Limb (tissue), 2 donors: ENCODE measurements at regions not wholly inside any gene's neighbourhood (a gene's known extent, or its start where the extent isn't known, plus 50 kb on each side); places are given as distances from the start of the nearest gene placed in this dataset.
"Not testable (repeated sequence)": the region's sequence is repeated elsewhere in the genome, so short reads cannot be mapped to it uniquely, and the experiment has no call there.

Source experiments
- DNase-seq, 2 donors: peaks; one replicate each; pipeline ENCODE4 v3.0.0-alpha.2; 2016; ENCODE audit errors: extremely low spot score in 2 of 2

DNA sequence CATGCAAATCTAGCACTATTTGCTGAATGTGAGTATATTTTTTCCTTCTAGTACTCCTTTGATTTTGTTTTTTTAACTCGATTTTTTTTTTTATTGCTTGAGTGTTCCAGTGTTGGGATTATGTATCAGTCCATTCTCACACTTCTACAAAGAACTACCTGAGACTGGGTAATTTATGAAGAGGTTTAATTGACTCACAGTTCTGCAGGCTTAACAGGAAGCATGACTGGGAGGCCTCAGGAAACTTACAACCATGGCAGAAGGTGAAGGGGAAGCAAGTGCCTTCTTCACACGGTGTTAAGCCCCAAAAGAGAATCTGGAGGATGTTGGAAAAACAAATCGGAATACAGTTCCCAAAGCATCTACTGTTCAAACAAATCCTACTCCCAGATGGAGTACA is 69.1 kb downstream of the ZNF518B start:
- not testable (repeated sequence) for DNase-seq

DNA sequence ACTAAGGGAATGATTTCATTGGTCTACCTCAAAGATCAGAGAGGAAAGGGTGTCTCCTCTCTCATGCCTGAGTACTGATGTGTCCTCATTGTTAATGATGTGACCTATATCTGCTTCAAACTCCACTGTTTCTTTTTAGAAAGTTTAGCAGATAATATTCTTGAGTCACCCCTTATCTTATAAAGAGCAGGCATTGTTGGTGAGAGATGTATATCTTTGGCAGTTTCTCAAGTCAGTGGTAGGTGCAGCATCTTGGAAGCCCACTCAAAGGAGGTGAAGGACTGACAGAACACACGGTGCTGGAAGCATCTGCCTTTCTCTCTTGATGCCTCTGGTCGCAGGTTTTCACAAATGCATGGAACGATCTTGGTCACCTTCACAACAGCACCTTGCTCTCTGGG is 71.2 kb downstream of the ZNF518B start:
- no peak for DNase-seq

DNA sequence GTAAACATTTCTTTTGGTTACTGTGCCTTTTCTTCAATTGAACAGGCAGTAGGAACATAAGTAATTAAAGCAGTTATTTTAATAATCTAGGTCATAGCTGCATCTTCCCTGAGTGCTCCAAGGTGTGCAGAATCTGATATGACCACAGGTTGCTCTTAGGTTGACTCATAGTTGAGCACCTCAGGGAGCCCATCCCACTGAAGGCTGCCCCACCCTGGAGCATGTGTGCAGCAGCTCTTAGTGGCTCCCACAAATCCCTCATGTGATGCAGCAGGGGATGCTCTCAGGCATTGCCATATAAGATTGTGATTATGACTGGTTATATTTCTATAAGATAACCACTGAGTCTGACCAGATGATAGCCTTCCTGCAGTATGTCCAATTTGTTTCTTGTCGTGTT is 72.3 kb downstream of the ZNF518B start:
- DNase-seq = no peak

DNA sequence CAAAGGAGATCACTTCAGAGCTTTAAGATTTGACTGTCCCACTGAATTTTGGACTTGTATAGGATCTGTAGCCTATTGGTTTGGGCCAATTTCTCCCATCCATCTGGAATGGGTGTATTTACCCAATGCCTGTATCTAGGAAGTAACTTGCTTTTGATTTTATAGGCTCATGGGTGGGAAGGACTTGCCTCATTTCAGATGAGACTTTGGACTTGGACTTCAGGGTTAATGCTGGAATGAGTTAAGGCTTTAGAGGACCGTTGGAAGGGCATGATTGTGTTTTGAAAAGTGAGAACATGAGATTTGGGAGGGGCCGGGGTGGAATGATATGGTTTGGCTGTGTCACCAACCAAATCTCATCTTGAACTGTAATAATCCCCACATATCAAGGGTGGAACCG is 73.8 kb downstream of the ZNF518B start:
- no peak for DNase-seq

DNA sequence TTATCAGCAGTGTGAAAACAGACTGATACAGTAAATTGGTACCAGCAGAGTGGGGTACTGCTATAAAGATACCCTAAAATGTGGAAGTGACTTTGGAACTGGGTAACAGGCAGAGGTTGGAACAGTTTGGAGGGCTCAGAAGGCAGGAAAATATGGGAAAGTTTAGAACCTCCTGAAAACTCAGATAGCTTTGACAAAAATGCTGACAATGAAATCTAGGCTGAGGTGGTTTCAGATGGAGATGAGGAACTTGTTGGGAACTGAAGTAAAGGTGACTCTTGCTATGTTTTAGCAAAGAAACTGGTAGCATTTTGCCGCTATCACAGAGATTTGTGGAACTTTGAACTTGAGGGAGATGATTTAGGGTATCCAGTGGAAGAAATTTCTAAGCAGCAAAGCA is 75.1 kb downstream of the ZNF518B start:
- not testable (repeated sequence) for DNase-seq

DNA sequence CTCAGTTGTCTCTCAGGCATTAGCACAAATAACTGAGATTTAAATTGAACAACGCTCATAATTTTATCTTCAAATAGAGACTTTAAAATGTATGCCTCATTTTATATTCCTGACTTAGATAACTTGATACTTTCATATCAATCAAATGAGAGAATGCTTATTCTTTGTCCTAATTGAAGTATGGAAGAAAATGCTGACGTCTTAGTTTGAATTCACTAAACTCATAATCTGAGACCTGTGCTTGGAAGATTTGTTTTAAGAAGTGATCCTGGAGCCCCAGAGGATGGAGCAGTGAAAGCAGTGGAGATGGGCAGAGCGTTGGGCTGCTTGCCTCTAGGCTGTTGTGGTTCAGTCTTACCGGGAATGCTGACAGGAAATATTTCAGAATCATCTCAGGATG is 76.1 kb downstream of the ZNF518B start:
- no peak for DNase-seq

DNA sequence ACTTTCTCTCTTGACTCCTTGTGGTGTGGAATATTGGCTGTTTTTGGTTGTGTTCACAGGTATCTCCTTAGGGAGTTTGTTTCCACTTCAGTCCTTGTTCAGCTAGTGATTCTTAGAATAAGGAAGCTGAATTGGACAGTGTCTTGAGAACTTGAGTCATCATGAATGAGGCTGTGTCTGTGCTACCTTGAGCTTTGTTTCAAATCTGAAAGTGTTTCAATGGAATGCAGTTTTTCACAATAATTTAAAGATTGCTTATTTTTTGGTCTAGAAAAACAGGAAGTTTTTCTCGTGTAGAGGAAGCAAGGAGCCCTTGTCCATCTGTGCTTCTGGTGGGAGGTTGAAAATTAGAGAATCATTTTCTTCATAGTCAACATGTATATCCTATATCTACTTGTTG is 76.5 kb downstream of the ZNF518B start:
- DNase-seq = no peak

DNA sequence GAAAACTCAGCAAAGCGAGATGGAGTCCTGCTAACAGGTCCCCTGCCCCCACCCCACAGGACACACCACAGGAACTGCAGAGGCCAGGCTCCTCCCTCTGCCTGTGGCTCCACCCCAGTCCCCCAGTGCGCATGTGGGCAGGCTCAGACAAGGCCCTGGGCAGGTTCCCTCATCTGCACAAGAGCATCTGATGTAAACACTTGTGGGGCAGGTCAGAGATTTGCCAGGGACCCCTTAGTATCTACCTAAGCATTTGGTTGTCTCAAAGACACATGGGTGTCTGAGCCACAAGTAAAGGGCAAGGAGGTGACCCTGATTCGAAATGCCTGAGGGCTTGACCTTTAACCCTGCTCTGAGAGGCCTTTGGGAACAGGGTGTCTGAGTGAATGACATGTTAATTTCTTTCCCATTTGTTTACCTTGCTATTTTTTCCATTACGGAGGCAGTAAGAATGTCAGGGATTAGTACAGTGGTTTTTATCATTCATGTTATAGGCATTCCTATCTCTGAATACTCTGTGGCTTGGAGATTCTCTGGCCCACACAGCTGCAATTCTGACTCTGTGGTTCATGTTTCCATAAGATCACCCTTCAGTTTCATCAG is 85.3 kb downstream of the ZNF518B start:
- no peak for DNase-seq

DNA sequence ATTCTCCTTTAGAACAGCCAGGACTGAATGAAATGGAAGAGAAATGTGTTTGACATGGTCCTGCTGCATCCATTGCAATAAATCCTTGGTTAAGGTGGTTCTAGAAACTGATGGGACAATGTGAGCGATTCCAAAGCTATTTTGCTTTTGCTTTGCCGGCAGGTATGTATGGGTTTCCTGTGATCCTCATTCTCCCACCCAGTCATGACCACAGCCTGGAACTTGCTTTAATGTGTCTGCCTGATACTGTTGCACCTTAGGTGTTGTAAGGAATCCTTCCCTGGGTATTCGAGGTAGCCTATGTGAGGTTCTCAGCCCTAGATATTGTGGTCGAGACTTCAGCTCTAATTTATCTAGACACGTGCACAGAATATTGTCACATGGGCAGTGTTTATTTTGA is 86.1 kb downstream of the ZNF518B start:
- DNase-seq = no peak

DNA sequence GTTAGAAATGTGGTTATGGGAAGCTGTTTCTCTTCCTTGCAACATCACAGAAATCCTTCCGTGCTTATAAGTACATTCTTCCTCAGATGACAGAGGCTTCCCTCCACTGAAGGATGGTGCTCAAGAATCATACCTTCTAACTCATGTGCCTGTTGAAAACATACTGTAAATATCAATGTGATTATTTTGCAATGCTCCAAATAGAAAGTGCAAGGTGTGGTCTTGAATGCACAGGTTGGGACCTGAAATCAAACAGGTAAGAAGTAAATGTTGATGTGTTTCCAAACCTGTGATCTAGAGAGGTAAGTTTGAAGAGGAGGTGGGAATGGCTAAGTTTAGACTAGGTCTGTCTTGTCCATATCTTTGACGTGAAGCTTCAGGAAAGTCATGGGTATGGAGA is 87.7 kb downstream of the ZNF518B start:
- no peak for DNase-seq

DNA sequence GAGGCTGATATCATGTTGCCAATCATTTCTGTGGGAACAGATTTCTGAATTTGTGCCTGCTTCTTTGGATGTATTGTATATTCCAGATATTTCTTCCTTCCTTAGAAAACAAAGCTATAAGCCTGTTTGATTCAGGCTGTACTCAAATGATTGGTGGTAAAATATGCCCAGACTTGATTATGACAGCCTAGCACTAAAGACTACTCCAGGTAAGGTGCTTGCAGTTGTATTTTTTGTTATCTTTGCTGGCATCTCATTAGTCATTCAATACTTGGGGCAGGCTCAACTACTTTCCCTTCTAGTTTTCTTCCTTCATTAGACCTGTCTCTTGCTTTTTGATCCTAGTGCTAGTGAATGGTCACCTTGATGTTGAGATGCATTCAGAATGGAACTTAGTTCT is 90.6 kb downstream of the ZNF518B start:
- DNase-seq = no peak

DNA sequence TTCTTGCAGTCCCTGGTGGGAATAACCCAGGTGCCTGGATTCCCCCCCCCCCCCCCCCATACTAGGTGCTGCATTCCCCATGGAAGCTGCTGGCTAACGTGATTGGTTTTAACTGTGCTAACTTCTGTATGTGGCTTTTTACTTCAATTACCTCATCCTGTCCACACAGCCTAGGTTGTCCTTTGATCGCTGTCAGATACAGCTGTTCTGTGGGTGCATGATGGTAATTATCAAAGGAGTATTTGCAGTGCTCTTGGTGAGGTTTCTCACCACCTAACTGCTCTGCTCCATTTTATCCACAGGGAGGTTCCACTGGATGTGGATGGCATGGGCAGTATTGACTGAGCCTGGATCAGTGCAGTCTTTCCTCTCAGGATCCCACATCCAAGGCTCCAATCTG is 93.0 kb downstream of the ZNF518B start:
- no peak for DNase-seq

DNA sequence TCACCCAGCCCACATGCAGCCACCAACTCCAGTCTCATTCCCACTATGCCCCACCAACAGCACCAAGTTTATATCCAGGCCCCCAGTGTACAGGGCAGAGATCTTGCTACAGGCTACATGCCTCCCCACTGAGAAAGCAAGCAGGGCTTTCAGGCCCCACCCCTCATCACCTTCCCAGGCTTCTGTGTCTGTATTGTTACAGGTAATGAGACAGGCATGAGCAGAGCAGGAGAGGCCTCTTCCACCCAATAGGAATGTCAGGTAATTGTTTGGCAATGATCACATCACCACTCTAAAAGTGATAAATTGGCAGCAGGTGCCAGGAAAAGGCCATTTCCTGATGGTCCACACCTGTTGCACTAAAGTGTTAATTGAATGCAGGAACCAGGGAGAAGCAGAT is 102.5 kb downstream of the ZNF518B start:
- DNase-seq = no peak

DNA sequence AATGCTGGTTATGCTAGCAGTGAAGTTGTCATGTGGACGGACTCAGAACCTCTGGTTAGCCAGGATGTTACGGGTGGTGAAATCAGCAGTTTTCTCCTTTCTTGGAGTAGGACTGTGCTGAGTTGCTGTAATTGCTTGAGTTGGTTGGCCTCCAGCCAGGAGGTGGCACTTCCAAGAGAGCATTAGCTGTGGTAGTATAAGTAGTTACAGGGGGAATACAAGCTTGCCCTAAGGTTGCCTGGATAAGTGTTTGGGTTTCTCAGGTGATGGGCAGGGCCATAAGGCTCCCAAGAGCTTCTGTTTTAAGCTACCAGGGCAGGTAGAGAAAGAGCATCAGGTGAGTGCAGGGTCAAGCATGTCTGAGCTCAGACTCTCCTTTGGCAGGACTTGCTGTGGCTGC is 103.0 kb downstream of the ZNF518B start:
- no peak for DNase-seq

DNA sequence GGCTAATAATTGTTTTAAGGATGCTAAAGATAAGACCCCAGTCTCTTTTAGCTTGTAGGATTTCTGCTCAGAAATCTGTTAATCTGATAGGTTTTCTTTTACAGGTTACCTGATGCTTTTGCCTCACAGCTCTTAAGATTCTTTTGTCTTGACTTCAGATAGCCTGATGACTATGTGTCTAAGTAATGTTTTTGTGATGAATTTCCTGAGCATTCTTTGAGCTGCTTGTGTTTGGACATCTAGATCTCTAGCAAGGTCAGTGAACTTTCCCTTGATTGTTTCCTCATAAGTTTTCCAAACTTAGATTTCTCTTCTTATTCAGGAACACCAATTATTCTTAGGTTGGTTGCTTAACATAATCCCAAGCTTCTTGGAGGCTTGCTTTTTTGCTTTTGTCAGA is 104.1 kb downstream of the ZNF518B start:
- DNase-seq = no peak

DNA sequence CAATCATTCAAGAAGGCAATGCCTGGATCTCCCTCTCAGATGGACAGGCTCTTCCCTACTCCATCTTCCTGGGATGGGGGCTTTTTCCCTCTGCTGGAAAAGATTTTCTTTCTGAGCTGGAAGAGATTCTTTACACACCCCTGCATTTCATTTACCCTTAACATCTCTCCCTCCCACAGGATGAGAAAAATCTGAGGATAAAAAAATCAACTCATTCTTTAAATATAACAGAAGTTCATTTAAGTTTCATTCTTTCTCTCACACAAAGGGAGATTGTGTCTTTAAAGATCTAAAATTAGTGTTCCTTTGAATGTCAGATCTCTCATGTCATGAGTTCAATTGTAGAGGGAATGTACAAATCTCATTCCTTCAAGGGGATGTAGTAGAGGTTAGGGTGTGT is 109.0 kb downstream of the ZNF518B start:
- no peak for DNase-seq

DNA sequence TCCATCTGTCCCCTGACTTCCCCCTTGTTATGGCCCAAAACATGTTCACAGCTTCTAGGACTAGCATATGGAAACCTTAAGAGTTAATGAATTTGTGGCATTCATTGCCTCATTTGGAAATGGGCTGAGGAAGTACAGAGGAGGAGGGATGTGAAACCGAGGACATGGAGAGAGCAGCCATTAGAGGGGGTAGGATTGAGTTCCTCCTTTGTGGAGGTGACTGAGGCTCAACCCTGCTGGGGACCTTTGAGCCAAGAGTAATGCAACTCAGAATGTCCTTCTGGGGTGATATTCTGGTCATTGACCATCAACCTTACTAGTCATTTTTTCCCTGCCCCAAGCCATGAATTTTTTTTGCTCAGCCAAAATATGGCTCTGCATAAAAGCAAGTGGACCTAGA is 109.4 kb downstream of the ZNF518B start:
- no peak for DNase-seq

DNA sequence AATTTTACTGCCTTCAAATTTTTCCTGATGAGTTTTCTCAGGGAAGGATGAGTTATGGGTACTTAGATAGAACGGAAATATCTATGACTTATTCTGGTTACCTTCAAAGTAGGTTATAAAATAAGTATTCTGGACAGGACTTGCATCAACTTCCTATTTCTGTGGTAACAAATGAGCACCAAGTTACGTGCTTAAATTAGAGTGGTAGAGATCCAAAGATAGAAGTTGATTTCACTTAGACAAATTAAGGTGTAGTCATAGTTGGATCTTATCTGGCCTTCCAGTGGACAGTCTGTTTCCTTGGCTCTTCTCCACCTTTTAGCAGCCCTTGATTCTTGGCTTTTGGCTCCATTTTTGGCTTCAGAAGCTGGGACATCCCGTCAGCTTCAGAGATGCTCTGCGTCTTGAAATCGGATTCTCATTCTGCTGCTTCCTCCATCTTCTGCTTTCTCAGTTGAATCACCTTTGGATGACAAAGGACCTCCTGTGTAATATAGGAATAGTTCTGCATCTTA is 109.9 kb downstream of the ZNF518B start:
- no peak for DNase-seq

DNA sequence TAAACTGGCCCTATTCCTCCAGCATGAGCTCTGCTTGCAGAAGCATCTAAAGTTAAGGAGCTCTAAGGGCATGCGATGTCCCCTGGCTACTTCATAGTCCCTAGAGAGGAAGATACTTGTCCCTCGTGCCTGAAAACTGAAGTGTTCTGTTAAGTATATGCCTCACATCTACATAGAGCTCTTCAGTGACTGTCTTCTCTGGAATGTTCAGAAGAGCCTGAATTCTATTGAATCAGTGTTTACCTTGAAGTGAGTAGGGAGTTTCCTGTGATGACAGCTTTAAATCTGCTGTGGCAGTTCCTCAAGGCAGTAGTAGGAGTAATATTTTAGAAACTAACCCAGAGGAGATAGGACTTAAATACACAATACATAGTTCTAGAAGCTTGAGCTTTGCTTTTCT is 111.2 kb downstream of the ZNF518B start:
- no peak for DNase-seq

DNA sequence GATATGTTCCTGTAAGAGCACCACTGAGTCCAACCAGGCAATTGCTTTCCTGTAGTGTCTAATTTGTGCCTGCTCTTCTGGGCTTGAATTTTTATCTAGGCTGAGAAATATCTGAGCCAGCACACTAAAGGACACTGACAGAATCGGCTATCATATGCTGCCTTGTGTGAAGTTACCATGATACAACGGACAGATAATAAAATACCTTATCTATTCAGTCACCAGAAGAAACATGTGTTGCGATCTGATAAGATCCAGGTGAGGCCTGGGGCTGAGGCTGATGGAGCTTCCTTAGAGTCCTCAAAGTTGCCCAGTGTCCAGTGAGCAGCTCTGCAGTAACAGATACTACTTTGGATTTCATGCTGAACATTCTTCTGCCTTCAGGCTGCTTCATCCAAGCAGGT is 111.8 kb downstream of the ZNF518B start:
- DNase-seq = no peak

DNA sequence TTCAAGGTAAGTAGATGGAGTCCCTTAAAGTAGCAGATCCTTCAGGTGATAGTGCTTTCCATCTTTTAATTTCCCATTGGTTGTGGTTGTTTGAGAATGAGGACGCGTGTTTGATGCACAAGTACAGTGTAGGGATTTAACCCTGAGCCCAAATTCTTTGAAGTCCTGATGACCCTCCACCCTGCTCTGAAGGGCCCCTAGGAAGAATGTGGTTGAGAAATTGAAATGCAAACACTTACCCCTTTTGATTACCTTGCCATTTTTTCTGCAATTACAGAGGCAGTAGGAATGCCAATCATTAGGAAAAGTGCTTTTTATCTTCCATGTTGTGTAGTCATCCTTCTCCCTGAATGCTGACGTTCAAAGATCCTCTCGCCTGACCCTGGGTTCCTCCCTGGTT is 112.4 kb downstream of the ZNF518B start:
- no peak for DNase-seq

DNA sequence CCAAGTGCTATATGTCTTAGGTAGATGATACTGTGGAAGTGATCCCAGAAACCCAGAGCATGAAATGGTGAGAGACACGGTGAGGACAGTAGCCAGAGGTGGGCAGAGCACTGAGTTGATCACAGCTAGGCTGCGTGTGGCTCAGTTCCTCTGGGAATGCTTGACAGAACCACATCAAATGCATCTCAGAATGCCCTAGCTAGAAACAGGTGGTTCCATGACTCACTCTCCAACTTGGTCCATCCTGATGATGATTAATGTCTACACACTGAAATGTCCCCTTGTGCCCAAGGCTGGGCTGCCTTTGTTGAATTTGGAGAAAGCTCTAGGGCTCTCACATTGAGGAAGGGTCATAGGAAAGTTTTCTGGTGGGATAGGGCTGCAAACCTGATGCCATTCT is 113.6 kb downstream of the ZNF518B start:
- DNase-seq = no peak

DNA sequence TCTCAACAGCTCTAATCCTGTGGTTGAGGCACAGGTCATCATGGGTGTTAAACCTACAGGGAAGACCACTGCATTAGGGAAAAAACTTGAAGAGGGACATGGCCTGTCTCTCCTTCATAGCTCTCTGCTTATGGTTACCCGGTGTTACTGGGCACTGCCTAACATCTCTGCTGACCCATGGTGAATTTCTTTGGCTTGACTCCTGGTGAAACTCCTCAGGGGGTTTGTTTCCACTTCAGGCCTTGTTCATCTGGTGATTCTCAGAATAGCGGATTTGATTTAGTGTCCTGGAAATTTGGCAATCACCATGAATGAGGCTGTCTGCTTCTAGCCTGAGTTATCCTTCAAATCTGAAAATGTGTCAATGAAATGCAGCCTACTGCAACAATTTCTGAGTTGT is 114.4 kb downstream of the ZNF518B start:
- no peak for DNase-seq

DNA sequence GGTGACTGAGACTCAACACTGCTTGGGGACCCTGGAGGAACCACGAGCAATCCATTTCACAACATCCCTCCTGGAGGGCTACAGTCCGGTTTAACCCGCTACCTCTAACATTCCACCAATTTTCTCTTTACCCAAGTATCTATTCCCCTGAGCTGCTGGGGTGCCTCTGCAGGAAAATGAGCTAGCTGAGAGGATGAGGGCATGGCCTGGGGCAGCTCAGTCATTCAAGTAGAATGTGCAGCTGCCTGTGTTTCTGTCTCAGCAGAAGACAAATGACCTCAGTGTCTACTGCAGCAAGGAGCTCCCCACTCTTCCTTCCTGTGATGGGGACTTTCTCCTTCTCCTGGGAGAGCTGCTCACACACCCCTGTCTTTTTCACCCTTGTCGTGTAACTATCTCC is 120.8 kb downstream of the ZNF518B start:
- DNase-seq = no peak
